ENCODE measurements at regions not wholly inside any gene's neighbourhood (a gene's known extent, or its start where the extent isn't known, plus 50 kb on each side); places are given as distances from the start of the nearest gene placed in this dataset.
"Not testable (repeated sequence)": the region's sequence is repeated elsewhere in the genome, so short reads cannot be mapped to it uniquely, and the experiment has no call there.

DNA sequence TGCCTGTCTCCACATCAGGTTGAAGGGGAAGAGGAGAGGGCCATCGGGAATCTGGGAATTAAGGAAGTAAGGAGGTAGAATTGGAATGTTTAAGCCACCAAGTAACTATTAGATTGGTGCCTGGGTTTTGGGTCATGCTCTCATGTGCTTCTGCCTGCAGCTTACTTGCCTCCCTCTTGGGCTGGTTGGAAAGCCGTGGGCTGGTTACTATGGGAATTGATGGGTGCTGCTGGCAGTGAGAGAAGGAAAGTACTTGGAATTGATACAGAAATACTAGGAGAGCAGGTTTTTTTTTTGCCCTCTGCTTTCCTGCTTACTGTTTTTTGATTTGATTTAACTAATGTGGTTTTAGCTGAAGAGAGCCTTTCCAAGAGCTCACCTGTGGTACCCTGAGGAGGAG, 493.5 kb upstream of the RGS6 start:
- no peak for DNase-seq

DNA sequence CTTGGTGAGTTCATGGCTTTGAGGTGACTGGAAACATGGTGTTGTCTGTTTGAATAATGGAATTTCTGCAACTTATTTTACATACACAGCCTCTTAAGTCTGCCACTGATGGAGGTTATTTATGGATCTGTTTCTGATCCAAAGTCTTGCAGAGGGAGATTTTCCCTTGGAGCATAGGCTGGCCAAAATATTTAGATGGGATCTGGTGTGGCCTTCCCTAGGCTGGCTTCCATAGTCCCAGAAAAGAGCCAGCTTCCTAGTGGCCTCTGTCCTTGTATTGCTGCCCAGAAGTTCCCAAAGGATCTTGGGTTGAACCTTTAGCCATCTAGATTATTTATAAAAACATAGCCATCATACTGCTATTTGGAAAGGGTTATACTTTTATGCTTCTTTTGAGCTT, 491.1 kb upstream of the RGS6 start:
- no peak for DNase-seq

DNA sequence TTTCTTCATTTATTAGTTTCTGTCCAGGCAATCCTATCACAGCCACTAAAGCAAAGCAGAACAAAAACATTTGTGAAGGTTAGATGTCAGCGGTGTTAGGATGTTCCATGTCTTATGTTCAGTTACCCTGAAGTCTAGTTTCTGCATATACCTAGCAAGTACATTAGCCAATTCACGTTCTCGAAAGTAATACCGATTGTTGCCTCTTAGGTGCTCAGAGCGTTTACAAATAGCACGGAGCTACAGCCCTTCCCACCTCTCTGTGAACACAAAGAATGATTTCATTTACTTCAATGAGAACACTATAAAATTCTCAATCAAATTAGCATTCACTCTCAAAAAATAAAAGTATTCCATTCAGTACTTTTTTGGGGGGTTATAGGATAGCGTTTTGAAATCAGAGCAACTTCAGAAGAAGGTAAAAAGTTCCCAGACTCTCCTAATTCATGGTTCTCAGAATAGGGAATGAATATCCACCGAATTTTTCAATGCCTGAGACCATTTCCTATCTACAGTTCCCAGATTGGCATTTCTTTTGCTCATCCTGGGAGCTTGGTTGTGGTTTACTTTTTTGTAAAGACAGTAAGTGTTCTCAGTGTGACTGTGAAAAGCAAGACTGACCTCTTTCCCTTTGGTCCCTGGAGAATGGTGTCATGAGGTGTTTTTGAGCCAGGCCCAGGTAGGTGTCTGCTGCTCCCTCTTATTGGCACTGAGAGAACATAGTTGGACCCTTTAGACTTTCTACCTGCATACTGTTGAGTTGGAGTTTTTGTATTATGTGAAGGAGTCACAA, 488.0 kb upstream of the RGS6 start:
- no peak for DNase-seq

DNA sequence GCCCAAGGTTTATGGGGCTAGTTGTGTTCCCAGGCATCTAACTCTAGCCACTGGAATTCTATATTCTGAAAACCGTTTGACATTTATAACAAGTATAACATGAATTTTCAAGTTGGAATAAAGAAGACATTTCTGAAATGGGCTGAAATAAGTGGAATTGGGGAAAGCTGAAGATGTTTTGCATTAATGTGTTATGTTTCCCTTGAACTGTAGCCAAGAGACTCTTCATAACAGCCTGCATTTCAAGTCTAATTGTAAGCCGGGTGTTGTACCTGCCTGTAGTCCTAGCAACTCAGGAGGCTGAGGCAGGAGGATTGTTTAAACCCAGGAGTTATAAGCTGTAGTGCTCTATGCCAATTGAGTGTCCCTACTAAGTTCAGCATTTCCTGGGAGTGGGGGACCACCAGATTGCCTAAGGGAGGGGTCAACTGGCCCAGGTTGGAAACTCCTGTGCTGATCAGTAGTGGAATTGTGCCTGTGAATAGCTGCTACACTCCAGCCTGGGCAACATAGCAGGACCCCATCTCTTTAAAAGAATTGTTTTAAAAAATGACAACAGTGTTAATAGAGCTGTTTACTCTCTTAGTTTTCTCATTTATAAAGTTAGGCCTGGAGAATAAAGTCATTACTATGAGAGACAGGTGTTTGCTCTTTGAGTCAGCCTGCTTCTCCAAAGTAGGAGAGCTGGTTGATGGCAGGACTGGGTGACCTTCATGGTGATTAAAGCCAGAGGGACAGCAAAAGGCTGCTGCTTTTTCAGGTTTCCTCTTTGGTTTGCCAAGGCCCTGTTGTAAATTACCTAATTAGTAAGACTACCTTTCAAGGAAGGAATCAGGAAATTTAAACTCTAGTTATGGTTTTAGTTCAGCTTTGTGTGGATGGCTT, 483.6 kb upstream of the RGS6 start:
- DNase-seq: no peak

DNA sequence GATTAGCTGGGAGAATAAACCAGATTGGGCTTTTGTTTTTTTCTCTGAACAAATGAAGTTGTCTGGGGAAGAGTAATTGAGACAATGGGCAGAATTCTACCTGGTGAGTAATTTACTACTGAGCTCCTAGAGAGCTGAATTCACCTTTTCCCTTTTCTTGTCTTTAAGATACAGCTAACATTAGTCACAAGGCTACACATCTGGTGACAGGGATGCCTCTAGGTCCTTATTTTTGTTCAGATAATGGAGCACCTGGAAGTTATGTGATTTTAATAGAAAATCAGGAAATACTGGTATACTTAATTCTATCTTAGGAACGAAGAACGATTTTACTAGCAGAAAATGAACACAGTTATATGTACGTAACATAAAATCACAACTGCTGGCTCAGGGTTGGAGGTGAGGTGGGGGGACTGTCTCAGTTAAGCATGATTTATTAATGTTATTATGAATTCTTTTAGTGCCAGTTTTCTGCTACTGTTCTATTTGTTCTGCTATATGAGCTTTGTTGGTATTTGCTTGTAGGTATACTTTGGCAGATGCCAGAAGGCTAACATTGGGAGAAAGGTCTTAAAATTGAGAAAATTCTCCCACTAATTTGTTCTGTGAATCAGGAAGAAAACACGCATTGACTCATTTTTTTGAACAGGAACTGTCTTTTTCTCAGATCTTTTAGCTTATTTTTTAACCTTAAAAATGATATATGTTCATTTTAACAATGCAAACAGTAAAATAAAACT, 482.7 kb upstream of the RGS6 start:
- no peak for DNase-seq

DNA sequence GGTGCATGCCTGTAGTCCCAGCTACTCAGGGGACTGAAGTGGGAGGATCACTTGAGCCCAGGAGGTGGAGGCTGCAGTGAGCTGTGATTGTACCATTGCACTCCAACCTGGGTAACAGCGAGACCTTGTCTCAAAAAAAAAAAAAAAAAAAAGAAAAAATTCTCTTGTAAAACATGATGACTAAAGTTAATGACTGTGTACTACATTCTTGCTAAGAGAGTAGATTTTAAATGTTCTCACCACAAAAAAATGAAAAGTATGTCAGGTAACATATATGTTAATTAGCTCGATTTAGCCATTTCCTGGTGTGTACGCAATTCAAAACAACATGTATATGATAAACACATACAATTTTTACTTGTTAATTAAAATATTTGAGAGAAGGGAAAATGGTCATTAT, 480.7 kb upstream of the RGS6 start:
- no peak for DNase-seq

DNA sequence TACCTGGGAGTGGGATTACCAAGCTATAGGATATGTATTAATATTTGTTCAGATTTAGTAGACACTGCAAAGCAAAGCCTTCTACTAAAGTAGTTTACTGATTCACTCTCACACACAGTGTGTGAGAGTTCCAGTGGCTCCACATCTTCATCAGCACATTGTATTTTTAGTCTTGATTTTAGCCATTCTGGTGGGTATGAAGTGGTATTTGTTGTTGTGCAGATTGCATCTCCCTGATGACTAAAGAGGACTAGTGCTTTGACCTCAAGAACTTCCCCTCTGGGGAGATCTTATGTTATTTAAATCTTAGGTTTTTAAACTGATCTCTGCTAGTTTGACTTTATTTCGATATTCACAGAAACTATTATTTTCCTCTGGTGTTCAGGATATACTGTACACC, 479.7 kb upstream of the RGS6 start:
- peak in 1 of 5 donors; percentile 26 for DNase-seq

DNA sequence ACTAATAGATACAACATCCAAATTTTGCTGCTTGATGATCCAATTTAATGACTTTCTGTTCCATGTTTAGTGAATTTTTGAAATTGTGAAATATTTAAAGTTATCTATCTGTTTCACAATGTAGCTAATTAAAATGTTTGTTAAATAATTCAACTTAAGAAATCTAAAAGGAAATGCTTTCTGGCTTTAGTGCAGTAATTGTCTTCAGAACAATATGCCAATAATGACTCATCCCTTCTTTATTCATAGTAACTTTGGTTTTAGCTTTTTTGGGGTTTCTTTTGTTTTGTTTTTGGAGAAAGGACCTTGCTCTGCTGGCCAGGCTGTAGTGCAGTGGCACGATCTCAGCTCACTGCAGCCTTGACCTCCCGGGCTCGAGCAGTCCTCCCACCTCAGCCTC, 479.2 kb upstream of the RGS6 start:
- DNase-seq: no peak

DNA sequence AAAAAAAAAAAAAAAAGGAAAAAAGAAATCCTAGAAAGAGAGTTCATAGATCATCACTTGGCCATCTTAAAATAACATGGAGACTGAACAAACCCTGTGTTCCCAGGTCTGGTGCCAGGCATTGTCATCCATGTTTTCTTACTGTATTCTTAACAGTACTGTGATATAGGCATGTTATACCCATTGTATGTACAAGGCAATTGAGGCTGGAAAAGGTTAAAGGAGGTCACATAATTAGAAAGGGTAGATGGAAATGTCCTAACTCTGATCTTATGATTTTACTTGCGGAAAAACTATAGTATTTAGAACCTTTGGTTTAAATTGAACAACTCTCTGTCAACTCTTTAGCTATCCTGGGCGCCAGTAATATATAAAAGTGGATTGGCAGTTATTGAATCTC, 478.2 kb upstream of the RGS6 start:
- no peak for DNase-seq

DNA sequence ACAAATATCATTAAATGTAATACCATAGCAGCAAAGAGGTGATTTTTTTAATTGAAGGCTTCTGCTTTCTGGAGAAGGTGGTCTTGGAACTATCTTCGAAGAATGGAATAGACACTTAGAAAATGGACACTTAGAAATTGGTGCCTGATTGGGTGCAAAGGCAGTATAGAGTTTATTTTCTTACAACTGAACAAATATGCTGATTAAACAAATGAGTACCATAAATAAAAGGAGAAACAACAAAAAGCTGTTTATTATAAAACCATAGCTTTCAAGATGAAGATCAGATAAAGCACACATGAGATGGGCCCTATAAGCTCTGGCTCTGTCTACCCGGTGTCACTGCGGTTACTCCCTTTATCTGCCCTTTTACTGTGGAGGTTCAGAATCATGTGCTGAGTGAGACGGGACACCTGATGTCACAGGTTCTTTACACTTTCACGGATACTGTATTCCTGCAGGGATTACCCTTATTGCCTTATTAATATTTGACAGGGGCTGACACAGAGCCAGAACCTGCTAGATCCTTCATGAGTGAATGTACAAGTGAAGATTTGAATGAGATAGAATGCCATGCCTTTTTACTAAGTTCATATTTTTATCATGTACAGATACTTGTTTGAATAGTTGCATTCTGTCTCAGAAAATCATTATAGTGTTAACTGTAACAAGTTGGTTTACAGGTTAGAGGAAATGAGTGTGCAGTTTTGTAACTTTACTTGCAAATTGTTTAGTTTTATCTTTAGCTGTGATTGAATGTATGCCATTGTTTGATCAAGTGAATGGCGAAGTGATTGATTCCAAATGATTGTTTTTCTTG, 477.5 kb upstream of the RGS6 start:
- no peak for DNase-seq

DNA sequence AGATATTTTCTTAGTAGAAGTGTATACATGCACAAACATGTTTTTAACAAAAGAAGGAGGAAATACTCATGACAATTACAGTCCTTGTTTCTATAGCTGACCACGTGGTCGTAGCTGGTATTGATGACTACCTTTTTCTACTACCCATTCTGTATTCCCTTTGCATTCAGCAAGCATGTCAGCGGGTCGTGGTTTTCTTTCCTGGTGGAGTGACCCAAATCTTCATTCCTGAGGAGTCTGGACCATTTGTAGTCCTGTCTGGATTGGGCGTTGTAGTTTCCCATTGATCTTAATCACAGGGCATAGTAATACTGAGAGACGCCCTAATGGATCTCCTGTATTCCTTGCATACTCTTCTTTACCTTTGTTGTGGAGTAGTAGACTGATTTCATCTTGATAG, 472.1 kb upstream of the RGS6 start:
- DNase-seq: no peak

DNA sequence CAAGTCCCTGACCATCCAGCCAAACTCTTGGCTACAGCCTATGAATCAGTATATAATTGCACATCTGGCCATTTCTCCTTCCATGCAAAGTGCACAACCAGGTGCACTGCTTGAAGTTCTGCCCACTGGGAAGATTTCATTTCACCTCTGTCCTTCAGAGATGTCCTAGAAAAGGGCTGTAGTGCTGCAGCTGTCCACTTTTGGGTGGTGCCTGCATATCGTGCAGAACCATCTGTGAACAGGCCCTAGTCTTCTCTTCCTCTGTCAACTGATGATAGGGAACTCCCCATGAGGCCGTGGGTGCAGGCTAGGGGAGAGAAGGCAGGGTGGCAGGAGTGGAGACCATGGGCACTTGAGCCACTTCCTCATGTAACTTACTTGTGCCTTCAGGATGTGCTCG, 470.6 kb upstream of the RGS6 start:
- DNase-seq: not testable (repeated sequence)

DNA sequence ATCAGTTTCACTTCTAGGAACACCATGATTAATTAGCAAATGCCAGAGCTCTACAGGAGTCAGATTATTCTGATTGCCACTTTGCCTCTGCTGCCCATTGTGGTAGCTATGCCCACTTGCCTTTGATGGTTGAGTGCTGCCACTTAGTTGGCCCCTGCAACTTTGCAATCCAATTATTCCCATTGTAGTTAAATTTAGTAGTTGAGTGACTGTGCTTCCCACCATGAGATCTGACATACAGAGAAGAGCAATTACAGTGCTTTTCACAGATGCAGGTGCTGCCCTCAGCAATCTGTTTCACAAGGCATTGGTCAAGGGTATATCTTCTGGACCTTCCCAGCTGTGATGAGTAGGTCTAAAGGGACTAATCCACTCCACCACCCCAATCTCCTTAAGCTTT, 468.4 kb upstream of the RGS6 start:
- DNase-seq: no peak

DNA sequence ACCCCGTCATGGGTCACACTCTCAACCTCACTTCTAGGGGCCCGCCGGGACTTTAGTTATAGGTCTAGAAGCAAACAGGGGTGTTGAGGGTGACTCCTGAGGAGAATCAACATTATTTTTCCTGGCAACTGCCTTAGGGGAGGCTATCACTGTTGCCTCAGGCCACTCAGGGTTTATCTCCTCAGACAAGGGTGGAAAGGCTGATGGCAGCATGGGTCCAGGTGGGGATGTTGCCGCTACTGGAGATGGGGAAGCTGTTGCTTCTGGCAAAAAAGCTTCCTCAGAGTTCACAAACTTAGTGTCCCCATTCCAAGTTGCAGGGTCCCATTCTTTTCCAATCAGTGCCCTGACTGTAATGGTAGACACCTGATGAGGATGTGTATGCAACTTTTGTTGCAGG, 467.4 kb upstream of the RGS6 start:
- no peak for DNase-seq

DNA sequence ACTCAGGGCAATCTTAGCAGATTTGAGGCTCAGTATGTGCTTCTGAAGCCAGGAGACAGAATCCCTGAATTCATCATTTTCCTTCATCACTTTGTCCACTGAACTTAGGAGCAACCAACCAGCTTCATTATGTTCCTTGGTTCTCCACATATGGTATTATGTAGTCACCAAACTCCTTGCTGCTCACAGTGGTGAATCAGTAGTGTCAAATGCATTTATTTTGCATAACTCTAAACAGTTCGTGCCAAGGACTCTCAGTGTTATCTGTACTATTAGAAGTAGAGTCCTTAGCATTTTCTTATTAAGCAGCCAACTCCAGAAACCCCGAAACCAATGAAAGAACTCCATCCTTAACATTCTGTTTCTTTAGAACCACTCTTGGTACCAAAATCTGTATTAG, 466.9 kb upstream of the RGS6 start:
- no peak for DNase-seq

DNA sequence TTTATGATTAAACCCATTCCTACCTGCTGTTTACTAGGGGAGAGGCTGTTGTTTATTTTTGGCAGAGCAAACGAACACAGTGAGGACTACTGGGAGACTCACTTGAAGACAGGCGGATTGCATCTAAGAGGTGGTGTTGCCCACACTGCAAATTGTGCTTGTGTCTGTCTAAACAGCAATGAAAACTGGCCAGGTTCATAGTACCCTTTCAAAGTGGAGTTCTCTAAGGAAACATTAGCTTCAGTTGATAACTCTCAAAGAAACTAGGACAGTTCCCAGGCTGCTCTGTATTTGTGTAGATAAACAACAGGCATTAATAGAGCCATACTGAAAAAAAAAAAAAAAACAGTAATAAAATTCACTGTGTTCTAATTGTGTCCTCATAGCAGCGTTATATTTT, 466.0 kb upstream of the RGS6 start:
- DNase-seq: no peak

DNA sequence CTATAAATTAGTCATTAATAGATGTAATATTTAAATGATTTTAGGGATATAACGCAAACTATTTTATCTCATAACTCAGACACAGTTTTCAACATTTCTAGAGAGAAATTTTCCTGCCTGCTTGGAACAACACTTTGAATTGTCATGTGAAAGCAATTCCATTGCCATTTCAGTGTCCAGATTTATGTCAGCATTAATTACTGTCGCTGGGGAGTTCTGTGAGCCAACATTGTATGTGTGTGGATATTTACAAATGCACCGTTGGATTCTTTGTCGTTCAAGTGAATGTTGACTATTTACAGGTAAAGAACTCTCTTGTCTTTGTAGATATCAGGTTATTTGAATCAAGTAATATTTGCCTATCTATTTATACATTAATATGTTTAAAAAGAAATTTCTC, 465.3 kb upstream of the RGS6 start:
- no peak for DNase-seq

DNA sequence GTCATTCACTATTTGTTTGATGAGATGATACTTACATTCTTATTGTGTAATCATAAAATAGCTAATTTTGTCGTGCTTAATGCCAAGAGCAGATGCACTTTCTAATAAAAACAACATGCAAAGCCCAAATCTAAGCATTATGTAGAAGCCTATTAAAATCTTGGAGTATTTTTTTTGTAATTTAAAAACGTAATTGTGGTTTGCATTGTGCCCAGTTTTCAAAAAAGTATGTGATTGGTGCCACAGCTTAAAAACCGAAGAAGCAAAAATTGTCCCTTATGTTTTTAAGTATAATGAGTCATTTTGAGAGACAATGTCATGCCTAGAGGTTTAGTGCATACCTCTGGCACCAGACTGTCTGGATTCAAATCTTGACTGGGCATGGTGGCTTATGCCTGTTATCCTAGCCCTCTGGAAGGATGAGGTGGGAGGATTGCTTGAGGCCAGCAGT, 464.8 kb upstream of the RGS6 start:
- no peak for DNase-seq

DNA sequence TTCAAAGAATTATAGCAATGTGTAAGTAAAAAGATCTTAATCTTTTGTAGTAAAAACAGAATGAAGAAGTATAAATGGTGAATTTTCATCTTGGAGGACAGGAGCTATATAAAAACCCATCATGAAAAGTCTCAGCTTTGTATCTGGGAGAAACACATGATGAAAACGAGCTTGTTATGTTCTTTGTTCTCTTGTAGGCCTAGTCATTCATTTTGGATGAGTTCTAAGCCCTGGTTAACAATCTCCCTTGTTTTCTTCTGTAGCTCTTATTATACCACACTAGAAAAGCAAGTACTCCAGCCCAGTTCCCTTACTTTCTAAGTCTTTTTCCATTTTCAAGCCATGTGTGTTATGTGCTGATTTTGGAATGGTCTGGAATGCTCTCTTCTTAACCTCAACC, 463.5 kb upstream of the RGS6 start:
- no peak for DNase-seq

DNA sequence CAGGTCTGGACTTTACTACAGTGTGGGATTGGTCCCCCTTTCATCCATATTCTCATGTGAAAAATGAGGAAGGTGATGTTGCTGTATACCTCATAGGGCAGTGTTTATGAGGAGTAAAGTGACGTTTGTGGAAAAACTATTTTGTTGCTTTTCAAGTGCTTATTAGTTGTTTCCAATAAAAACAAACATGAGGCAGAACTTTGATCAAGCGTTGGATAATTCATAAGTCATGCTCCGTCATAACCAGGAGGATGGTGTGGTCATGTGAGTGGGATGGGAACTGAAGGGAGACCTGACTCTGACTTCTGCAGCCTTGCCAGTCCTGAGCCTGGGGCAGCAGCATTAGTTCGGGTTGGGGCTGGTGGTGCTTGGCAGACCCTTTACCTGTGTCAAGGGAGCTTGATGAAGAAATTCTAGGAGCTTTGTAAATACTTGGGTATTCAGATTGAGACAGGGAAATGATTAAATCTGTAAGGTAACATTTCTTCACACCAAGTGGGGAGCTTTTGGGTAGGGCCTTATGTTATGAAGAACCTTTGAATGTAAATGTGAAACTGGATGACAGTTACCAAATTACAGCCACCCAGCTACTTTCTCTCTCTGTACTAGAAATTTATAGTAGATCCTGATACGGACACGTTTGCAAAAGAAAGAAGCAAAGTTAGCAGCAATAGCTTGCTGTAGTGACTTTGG, 462.4 kb upstream of the RGS6 start:
- DNase-seq: no peak

DNA sequence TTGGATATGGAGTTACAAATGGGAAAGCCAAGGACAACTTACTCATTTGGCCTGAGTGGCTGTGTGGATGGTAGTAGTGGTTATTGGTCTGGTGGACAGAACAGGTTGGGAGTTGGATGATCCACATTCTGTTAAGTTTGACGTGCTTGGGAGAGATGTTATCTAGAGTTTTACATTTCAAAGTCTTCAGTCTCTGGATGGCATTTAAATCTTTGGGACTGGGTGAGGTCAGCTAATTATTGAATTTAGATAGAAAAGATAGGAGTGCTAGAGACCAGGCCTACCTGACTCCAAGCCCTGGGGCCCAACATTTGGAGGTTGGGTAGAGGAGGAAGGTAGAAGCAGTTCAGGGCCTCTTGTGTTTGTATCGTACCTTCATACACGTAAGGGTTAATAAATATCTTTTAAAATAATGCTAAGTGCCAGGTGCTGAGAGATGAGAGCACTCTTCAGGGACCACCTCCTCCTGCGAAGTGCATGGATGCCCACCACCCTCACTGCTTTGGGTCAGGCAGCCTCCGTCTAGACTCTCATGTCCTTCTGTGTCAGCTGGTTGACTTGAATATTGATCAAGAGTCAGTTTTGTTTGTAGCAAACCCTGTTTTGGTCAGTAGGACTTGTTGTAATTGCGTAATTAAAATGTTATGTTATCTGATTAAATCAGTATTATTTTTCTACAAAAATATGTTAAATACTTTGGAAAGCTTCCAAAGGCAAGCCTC, 460.4 kb upstream of the RGS6 start:
- no peak for DNase-seq

Measured in T-helper 1 cell (primary cell).